ENCODE measurements at regions not wholly inside any gene's neighbourhood (a gene's known extent, or its start where the extent isn't known, plus 50 kb on each side); places are given as distances from the start of the nearest gene placed in this dataset.
A peak's percentile ranks its signal among the peaks of the same experiment; 100 is the strongest.

- peak; percentile 58 for DNase-seq (ENCODE audit: low read depth, low spot score)
- no peak overlapping the region for H3K27ac ChIP-seq
Observed at GRCh38 chr18:2459886-2460285, 111.4 kb downstream of the METTL4 start.

GRCh38 chr18:2466978-2467377, 104.3 kb downstream of the METTL4 start:
- H3K27ac ChIP-seq: no peak overlapping the region
- no peak for DNase-seq (ENCODE audit: low read depth, low spot score)

- no peak for DNase-seq (ENCODE audit: low read depth, low spot score)
- H3K27ac ChIP-seq: no peak overlapping the region
Observed at GRCh38 chr18:2468051-2468450, 103.3 kb downstream of the METTL4 start.

- H3K27ac ChIP-seq: no peak overlapping the region
- DNase-seq (ENCODE audit: low read depth, low spot score): no peak
Observed at GRCh38 chr18:2471523-2471922, 99.8 kb downstream of the METTL4 start.

- no peak overlapping the region for H3K27ac ChIP-seq
- DNase-seq (ENCODE audit: low read depth, low spot score): no peak
Observed at GRCh38 chr18:2478662-2479061, 92.6 kb downstream of the METTL4 start.

GRCh38 chr18:2480536-2480935, 90.8 kb downstream of the METTL4 start:
- H3K27ac ChIP-seq: no peak overlapping the region
- DNase-seq (ENCODE audit: low read depth, low spot score): no peak

GRCh38 chr18:2482706-2483475, 88.4 kb downstream of the METTL4 start:
- no peak for DNase-seq (ENCODE audit: low read depth, low spot score)
- H3K27ac ChIP-seq: no peak overlapping the region

- no peak overlapping the region for H3K27ac ChIP-seq
- no peak for DNase-seq (ENCODE audit: low read depth, low spot score)
Observed at GRCh38 chr18:2485983-2486382, 85.3 kb downstream of the METTL4 start.

- H3K27ac ChIP-seq: no peak overlapping the region
- DNase-seq (ENCODE audit: low read depth, low spot score): no peak
Observed at GRCh38 chr18:2486426-2486825, 84.9 kb downstream of the METTL4 start.

All from epithelial cell of prostate (primary cell).